Right renal cortex interstitium (tissue), 3 donors: ENCODE measurements at regions not wholly inside any gene's neighbourhood (a gene's known extent, or its start where the extent isn't known, plus 50 kb on each side); places are given as distances from the start of the nearest gene placed in this dataset.
"Not testable (repeated sequence)": the region's sequence is repeated elsewhere in the genome, so short reads cannot be mapped to it uniquely, and the experiment has no call there.

ENCODE experiments used
- DNase-seq, 3 donors: peaks; one replicate each; pipeline ENCODE4 v3.0.0-alpha.2; 2013; ENCODE audit warnings: low read depth in 3 of 3, low spot score in 2 of 3

- no peak for DNase-seq
Measured at GRCh38 chr2:223457301-223457700, 144.9 kb downstream of the SCG2 start.

GRCh38 chr2:223459328-223459939, 142.7 kb downstream of the SCG2 start:
- no peak for DNase-seq

- no peak for DNase-seq
Measured at GRCh38 chr2:223460209-223460608, 142.0 kb downstream of the SCG2 start.

- no peak for DNase-seq
Measured at GRCh38 chr2:223460774-223461211, 141.4 kb downstream of the SCG2 start.

GRCh38 chr2:223464071-223464470, 138.1 kb downstream of the SCG2 start:
- no peak for DNase-seq

GRCh38 chr2:223465793-223466192, 136.4 kb downstream of the SCG2 start:
- no peak for DNase-seq

- DNase-seq = no peak
Measured at GRCh38 chr2:223467196-223467595, 135.0 kb downstream of the SCG2 start.

GRCh38 chr2:223469270-223470046, 132.7 kb downstream of the SCG2 start:
- DNase-seq = no peak

GRCh38 chr2:223470602-223471001, 131.6 kb downstream of the SCG2 start:
- no peak for DNase-seq

GRCh38 chr2:223472771-223473170, 129.4 kb downstream of the SCG2 start:
- DNase-seq = no peak

GRCh38 chr2:223474893-223475292, 127.3 kb downstream of the SCG2 start:
- DNase-seq = no peak

- DNase-seq = no peak
Measured at GRCh38 chr2:223475901-223476300, 126.3 kb downstream of the SCG2 start.

- no peak for DNase-seq
Measured at GRCh38 chr2:223477318-223477717, 124.8 kb downstream of the SCG2 start.

GRCh38 chr2:223481486-223481885, 120.7 kb downstream of the SCG2 start:
- DNase-seq = no peak

GRCh38 chr2:223486751-223487150, 115.4 kb downstream of the SCG2 start:
- DNase-seq = no peak

- DNase-seq = no peak
Measured at GRCh38 chr2:223487214-223487846, 114.8 kb downstream of the SCG2 start.

GRCh38 chr2:223488814-223489213, 113.3 kb downstream of the SCG2 start:
- no peak for DNase-seq

GRCh38 chr2:223494496-223494895, 107.7 kb downstream of the SCG2 start:
- DNase-seq = no peak

GRCh38 chr2:223494942-223495341, 107.2 kb downstream of the SCG2 start:
- no peak for DNase-seq

- DNase-seq = not testable (repeated sequence)
Measured at GRCh38 chr2:223496853-223497252, 105.3 kb downstream of the SCG2 start.

- DNase-seq = no peak
Measured at GRCh38 chr2:223500709-223501108, 101.5 kb downstream of the SCG2 start.

- DNase-seq = no peak
Measured at GRCh38 chr2:223501641-223502040, 100.5 kb downstream of the SCG2 start.
